ENCODE measurements at regions not wholly inside any gene's neighbourhood (a gene's known extent, or its start where the extent isn't known, plus 50 kb on each side); places are given as distances from the start of the nearest gene placed in this dataset.

DNA sequence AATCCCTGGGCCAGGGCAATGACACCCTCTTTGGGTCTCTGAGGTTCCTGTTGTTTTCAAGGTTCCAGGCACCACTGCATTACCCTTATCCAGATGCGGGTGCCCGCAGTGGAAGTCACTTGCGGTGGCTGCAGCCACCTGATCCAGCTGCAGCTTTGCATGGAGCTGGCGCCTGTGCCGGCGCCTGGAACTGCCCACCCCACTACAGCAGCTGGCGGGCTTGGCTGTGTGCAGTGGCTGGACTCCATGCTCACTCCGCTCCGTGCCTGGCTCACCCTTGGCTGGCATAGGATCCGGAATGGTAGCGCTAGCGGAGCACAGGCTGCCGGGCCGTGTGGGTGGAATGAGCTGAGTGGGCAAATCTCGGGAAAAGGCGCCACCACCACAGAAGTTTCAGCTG is 832.6 kb upstream of the CADM2 start:
- TF ChIP-seq CTCF (IDR thresholded peaks at IDR 0.05): no peak
- no peak overlapping the region for H3K27ac ChIP-seq
- no peaks in the 10 kb centered on the region for H3K27me3 ChIP-seq
- H3K36me3 ChIP-seq: no peaks in the 10 kb centered on the region
- DNase-seq (ENCODE audit: low spot score): no peak
- H3K4me1 ChIP-seq: no peaks in the 10 kb centered on the region
- no peak overlapping the region for H3K4me3 ChIP-seq
- no peaks in the 10 kb centered on the region for H3K9me3 ChIP-seq

DNA sequence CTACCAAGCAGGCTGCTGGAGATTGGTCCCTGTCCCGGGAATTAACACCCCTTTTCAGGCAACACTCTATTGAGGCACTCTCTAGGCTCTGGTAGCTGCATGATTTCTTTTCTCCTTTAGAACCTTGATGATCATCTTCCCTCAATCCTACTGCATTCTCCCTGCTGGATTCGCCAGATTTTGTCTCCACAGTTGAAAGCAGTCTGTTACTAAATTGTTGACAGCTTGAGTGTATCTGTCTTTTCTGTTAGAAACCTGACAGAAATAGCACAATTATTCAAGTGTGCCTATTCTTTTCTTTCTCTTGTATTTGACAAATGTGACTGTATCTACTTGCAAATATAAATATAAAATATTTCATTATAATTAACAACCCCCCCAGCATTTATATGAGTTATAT is 830.8 kb upstream of the CADM2 start:
- Histone ChIP-seq H3K4me3 (no peak overlapping the region), H3K27ac (no peak overlapping the region), H3K9me3 (no peaks in the 10 kb centered on the region), H3K27me3 (no peaks in the 10 kb centered on the region), H3K4me1 (no peaks in the 10 kb centered on the region), H3K36me3 (no peaks in the 10 kb centered on the region)
- TF ChIP-seq CTCF (IDR thresholded peaks at IDR 0.05): no peak
- no peak for DNase-seq (ENCODE audit: low spot score)

DNA sequence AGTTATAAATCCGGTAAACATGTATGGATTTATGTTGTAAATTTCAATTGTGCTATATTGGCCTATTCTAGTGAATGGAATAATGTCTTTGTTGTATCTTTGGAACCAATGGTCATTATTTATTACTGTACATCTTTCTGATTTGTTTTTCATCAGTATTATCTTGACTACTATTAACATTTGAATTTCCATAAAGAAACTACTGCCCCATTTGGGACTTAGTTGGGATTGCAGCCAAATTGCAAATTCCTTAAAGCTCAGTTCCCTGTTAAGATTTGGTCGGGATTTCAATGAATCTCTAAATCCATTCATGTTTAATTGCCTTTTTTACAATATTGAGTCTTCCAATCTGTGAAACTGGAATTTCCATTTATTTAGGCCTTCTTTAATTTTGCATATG is 822.4 kb upstream of the CADM2 start:
- Histone ChIP-seq H3K4me3 (no peak overlapping the region), H3K9me3 (no peaks in the 10 kb centered on the region), H3K27me3 (no peaks in the 10 kb centered on the region), H3K4me1 (no peaks in the 10 kb centered on the region), H3K27ac (no peak overlapping the region), H3K36me3 (no peaks in the 10 kb centered on the region)
- no peak for TF ChIP-seq CTCF (IDR thresholded peaks at IDR 0.05)
- no peak for DNase-seq (ENCODE audit: low spot score)

DNA sequence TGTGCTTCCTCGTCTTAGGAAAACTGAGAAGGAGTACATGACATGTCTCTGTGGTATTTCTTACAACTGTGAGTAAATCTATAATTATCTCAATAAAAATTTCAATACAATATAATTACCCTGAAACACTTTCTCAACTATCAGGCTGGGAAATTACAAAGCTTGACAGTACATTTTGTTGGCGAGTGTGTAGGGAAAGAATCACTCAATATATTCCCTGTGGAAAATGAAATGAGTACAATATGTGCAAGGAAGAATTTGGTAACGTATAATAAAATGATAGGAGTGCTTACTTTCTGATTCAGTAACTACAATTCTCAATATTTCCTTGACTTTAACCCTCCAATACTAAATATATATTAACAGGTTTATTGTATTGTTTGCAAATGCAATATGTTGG is 818.2 kb upstream of the CADM2 start:
- Histone ChIP-seq H3K4me1 (no peaks in the 10 kb centered on the region), H3K9me3 (no peaks in the 10 kb centered on the region), H3K27ac (no peak overlapping the region), H3K36me3 (no peaks in the 10 kb centered on the region), H3K4me3 (no peak overlapping the region), H3K27me3 (no peaks in the 10 kb centered on the region)
- TF ChIP-seq CTCF (IDR thresholded peaks at IDR 0.05): no peak
- DNase-seq (ENCODE audit: low spot score): no peak

DNA sequence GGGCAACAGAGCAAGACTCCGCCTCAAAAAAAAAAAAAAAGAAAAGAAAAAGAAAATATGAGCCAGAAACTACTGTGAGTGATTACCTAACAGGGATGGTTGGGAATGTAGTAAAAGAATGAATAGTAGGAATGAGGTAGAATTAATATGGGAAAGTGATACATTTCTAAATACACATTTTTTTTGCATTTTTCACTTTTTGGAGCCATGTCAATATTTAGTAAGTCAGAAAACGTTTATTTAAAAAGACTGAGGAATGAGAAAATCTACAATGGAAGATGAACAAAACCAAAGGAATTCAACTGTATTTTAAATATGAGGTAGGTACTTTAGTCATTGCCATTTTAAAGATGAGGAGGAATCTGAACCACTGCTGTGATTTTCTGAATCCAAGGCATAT is 817.2 kb upstream of the CADM2 start:
- Histone ChIP-seq H3K4me1 (no peaks in the 10 kb centered on the region), H3K4me3 (no peak overlapping the region), H3K36me3 (no peaks in the 10 kb centered on the region), H3K27ac (no peak overlapping the region), H3K9me3 (no peaks in the 10 kb centered on the region), H3K27me3 (no peaks in the 10 kb centered on the region)
- no peak for TF ChIP-seq CTCF (IDR thresholded peaks at IDR 0.05)
- no peak for DNase-seq (ENCODE audit: low spot score)

GRCh38 chr3:84165328-84165727 is 793.5 kb upstream of the CADM2 start:
- TF ChIP-seq CTCF (IDR thresholded peaks at IDR 0.05): no peak
- Histone ChIP-seq H3K9me3 (peaks cover 0 to 5% of the 10 kb centered on the region in 2 donors), H3K4me3 (no peak overlapping the region), H3K4me1 (no peaks in the 10 kb centered on the region), H3K27me3 (no peaks in the 10 kb centered on the region), H3K36me3 (no peaks in the 10 kb centered on the region), H3K27ac (no peak overlapping the region)
- no peak for DNase-seq (ENCODE audit: low spot score)
